ENCODE measurements at regions not wholly inside any gene's neighbourhood (a gene's known extent, or its start where the extent isn't known, plus 50 kb on each side); places are given as distances from the start of the nearest gene placed in this dataset.

DNA sequence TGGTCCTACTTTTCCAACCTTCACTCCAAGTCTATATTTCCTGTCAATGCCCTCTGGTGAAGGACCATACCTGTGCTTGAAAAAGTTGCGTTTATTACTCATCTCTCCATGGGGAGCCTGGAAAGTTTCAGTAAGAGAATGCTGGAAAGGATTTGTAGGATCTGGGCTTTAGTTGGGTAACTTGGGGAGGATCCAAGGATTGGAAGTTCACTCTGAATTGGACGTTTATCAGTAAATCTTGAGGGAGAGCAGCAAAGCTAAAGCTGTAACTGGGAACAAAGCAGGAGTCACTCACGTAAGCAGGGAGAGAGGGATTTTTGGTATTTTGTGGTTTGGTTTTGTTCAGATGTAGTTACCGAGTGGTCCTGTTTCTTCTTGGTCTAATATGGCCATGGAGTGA lies 51.4 kb upstream of the NPVF start:
- no peak for DNase-seq

DNA sequence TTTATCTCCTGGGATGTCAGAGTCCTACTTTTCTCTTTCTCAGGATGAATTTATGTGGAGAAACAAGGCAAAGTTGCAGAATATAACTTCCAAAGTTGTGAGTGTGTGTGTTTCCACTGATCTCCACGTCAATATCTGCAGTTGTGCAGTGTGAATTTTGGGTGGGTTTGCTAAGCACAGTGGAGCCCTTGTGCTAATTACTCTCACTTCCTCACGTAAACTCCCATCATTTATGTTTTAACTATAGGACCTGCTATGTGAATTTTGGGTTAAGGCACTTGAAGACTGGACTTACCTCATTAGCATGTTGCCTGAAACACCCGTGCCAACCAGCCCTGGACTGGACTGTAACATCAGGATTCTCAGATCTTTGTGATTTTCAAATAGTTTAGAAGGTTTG lies 51.9 kb upstream of the NPVF start:
- no peak for DNase-seq

DNA sequence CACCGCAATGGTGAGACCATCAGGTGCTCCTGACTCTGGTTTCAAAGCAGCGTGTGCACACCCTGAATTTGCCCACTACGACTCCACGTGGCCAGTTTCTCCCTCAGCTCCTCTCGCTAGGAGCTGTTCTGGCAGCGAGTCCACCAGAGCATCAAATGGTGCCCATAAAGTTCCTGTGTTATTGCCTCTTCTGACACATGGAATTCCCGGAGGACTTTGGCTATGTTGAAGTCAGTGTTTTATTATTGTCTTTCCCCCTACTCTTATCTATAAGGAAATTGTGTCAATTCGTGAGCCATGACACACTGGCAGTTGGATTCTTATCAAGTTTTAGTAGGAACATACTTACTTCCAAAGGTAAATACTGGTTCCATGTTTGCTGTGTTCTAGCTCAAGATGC lies 53.9 kb upstream of the NPVF start:
- no peak for DNase-seq

DNA sequence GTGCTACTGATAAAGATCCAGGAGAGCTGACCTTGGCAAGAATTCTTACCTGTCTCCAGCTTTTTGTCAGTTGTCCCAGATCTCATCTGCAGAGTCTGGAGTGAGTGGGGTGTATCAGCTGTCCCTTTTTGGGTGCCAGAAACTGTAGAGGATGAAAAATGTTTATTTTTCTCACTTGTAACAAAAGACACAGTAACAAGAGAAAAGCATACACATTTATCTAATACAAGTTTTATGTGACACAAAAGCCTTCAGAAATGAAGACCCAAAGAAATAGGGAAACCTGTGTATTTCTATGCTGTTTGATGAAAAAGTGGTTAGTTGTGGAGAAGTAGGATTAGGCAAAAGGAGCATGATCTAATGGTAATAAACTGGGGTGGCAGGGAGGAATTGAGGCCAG lies 58.5 kb upstream of the NPVF start:
- DNase-seq = no peak

DNA sequence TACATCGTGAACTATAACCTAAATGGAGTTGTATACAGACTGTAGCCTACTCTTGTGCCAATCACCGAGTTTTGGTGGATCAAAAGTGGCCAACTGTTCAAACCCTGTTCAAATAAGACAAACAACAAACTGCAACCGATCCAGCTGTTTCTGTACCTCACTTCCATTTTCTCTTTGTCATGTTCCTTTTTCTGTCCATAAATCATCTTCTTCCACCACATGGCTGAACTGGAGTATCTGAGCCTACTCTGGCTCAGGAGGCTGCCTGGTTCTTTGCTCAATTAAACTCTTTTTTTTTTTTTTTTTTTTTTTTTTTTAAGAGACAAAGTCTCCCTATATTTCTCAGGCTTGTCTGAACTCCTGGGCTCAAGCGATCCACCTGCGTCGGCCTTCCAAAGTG lies 59.0 kb upstream of the NPVF start:
- DNase-seq = no peak

DNA sequence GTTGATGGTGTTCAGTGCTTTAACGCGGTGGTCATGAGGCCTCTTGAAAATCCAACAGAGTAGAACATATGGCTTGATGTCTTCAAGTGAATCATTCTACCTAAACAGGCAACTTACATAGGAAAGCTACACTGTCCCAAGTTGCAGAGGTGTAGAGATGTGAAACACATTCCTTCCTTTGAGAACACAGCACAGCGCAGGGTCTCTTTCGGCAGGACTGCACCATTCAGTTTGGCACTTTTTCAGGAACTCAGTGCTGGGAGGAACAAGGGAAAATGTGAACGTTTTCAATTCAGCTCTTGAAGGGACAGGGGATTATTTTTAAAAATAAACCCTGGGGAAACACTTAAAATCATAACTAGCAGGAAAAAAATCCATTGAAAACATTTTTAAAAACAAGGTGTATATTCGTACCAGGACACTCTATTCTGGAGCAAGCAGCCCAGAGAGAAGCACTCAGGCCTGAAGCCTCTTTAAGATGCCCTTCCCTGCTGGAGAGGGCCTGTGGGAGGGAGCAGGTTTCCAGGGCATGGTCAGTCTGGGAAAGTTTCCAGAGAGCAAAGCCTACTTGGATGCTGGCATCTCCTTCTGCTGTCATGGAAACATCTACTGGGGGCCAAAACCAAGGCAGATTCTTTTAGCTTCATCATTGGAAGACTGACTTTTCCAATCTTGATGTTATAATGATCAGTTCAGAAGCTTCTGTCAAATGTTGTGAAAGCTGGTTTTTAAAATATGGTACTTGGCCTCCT lies 60.4 kb upstream of the NPVF start:
- no peak for DNase-seq

DNA sequence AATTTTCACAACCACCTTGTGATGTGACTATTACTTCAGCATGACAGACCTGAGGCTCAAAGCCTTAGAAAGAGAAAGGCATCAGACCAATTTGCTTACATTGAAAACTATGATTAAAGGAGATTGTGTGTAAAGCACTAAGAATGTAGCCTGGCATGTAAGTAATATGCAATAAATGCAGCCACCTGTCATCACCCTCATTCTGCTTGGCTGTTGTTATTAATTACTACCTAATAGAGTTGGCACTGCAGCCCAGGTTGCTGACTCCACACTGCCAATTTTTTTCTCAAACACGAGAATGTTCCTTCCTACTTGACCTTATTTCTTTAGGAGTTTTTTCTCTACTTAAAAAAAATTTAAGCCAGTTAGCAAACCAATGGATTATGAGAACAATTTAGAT lies 61.2 kb upstream of the NPVF start:
- DNase-seq = no peak

DNA sequence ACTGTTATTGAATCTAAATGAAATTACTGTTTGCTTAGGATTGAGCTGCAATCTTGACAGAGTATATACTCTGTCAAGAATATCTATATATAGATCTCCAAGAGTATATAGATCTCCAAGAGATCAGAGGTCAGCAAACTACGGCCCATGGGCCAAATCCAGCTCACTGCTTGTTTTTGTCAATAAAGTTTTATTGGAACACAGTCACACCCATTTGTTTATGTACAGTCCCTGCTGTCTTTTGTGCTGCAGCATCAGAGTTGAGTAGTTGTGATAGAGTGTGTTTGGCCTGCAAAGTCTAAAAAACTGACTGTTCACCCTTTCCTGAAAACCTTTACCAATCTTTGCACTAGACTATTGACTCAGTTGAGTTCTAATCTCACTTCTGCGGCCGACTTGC lies 66.3 kb upstream of the NPVF start:
- DNase-seq = no peak

DNA sequence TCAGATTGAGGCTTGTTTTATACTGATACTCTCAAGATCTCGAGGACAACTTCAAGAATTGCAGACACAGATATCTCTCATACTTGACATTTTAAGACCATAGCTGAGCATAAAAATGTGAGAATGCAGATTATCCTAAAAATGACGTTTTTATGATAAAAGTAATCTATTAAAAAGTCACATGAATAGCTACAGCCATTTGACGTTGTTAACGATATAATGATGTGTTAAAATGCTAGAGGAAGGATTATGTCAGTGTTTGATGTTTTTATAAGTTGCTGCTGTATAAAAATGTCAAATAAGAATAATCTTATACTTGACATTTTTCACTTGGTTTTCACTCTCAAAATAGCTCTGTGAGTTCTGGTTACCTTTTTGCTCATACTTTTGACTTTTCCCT lies 67.1 kb upstream of the NPVF start:
- DNase-seq = no peak

DNA sequence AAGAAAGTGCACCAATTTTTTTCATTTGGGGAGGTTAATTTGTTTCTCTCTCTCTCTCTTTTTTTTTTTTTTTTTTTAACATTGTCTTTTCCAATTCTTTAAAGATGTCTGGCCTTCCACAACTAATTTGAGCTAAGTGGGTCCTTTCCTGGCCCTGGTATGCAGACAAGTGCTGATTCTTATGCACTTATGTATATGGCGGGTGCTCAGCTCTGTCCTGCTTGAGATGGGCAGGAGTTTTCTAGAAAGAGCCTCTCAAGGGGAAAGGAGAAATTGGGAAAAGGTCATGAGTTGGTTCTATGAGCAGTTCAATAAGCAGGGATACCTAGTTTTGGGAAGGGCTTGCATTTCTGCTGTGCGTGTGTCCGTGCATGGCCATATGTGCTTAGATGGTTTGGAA lies 67.8 kb upstream of the NPVF start:
- DNase-seq = no peak

DNA sequence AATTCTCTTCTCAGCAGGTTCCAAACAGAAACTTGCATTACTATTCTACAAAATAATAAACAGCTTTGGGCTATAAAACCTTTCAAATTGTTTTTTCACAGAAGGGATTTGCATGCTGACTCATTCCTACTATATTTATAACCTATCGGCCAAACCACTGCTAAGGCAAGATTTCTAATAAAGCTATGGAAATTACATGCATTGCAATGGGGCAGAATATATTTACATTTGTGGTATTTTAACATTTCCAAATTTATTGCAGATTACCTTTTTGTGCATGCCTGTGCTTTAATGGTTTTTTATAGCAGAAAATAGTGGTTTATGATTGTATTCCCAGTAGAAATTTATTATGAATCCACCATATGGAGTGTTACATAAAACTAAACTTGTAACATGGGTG lies 69.0 kb upstream of the NPVF start:
- no peak for DNase-seq

DNA sequence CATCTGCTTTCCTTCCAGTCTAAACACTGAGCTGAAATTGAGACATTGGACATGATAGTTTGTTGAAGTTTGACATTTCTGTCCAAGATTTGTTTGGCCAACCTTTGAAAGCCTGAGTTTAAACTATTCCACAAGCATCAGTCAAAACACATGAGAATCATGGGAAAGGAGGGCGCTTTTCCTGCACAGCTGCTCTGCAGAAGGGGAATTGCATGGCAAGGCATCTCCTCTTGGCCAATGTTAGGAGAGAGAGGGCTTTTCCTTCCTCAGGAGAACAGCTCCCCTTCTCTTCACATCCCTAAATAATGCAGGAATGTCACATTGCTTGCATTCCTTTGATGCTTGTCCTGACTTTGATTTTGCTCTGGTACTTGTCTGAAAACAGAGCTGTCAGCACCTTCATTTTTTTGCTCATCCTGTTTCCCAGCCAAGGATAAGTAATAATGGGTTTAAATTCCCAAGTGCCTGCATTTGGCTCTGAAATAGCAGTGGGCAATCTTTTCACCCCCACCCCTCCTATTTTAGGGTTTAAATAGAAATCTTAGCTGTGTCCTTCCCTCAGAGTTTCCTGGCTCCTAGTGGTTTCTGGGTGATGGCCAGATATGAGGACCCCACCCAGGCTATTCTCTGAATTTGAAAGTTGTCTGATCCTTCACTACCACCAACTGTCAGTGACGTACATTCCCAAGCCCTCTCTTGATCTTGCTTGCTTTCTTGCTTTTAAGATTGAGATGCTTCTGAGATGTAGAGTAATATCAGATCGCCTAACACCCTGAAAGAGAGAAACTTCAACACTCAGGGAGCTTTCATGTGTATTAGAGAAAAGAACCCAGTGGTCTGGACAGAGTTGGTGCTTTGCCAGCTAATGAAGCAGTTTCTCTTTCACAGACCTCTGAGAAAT lies 75.2 kb upstream of the NPVF start:
- DNase-seq = no peak

DNA sequence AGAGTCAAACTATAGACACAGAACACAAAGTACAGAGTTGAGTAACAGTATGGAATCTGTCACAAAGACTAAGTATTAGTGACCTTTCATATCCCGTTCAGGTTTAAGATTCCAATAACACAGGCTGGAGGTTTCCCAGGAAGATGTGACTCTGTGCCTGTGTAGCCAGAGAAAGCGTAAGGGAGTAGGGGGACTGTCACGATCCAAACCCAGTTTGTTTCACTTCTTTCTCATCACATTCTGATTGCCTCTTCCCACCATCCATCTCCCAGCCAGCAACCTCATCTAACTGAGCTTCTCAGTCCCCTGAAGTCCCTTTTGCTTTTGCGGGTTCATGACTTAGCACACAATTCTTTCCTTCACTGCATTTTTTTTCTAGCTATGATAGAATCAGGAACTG lies 76.4 kb upstream of the NPVF start:
- DNase-seq = no peak

DNA sequence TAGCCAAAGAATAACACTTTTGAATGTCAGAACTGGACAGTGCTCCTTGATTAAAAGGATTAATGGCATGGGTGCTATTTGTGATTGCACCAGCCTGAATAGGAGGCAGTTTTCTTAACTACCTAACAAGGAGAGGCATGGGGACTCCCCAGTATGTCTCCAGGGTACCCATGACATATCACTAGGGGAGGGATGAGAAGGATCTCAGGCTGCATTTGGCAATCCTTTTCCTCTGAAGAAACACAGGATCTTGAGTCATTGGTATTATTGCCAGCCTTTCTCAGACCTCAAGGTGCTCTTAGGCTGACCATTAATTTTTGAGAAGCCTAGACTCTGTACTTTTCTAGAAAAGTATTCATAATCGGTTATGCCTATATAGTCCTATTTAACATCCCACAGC lies 77.5 kb upstream of the NPVF start:
- DNase-seq = no peak

DNA sequence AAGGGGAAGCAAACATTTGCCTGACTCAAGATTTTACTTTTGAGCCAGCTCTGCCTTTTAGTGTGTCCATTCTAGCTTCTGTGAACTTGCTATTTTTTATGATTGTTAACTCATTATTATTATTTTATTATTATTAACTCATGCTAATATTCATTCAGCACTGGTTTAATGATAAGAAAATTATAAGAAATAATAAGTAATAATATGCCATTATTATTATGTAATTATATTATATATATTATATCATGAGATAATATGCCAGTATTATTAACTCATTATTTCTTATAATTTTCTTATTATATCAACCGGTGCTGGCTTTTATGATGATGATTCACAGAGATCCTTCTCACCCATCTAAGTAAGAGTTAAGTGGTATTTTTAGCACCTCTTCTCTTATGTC lies 79.3 kb upstream of the NPVF start:
- no peak for DNase-seq

DNA sequence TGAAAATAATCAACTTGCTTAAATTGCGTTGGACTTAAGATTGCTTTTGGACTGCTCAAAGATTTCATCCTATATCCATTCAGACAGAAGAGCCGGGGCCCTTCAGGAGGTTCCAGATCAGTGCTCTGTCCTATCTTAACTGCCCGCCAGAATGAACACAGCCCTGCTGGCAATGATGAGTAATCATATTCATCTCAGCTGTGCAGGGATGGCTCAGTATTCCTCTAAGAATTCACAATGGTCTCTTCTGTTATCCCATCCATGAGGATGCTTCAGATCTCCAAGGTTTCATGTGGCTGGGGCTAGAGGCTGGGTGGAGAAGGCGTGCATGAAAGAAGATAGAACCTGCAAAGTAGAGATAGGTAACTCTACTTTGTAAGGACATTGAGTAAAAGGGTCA lies 80.0 kb upstream of the NPVF start:
- DNase-seq = no peak

DNA sequence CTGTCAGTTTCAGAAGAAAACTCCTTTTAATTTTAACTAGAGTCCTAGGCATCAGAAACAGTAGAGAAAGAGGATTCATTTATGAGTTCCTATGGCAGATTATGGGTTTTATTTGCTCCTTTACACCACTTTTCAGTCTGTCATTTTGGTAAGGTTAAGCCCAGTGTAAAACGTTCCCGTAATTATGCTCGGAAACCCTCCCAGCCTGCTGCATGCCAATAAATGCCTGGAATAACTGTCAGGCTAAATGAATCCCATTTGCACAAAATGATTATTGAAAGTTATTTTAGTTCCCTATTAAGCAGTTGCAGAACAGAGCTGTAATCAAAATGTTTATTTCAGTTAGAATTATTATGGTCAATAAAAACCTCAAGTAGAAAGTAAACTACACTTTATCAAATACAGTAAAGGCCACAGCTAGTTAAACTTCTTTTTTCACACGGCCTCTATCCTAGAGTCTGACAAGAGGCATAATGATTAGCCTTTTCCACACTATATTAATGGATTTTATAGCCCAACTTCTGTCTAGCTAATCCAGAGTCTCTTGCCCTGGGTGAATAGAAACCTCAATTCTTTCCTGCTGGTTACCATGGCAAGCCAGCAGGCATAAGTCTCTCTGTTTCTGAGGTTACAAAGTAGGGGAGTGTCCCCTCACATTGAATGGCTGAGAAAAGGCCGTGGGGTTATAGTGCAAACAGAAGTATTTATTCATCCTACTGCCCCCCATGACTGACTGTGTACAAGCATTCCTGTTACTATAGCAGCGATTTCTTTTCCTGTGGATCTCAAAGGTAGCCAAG lies 80.8 kb upstream of the NPVF start:
- DNase-seq = no peak

DNA sequence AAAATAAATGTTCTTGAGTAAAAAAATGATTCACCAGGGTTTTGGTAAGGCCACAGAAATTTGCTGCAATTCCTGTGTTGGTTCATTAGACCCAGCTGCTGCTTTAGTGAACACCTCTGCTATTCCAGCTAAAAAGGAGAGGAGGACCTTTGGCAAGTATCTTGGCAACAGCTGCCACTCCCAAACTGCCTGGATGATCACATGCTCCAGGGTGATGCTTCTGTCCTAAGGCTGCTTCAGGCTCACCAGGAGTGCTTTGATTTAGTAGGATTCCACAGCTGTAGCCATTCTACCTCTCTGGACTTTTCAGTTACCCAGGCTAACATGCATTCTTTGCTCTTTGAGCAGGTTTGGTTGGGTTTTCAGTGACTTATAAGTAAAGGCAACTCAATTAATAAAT lies 82.6 kb upstream of the NPVF start:
- peak; percentile 3 for DNase-seq

DNA sequence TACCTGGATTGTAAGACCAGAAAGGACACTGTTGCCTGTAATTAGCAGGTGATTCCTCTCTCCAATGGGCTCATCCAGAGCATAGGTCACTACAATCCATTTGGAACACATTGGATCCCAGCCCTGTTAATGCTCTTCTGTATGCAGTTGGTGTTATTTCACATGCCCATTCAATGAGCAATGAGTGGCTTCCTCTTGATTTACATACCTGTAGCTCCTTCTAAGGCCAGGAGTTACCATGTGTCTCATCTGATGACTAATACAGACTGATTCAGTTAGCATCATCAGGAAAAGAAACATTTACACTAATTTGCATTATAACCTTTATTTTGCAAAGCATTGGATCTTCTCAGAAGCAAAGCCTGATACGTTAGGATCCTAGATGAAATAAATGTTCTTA lies 83.1 kb upstream of the NPVF start:
- no peak for DNase-seq

DNA sequence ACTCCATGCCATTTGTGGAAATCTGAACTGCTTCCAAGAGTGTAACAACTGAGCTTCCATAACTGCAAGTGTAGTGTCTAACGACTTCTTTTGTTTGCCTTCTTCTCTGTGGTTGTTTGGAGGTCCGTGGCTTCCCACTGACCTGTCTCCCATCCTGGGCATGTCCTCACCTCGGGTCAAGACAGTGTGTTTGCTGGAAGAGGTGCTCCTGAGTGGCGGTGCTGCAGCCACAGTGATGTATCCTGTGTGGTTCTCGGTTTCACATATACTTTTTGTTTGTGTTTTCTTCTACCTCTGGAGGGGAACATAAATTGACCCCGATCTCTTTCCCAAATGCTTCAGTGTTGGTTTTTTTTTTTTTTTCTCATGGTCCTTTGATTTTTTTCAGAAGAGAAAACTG lies 84.7 kb upstream of the NPVF start:
- DNase-seq = no peak

DNA sequence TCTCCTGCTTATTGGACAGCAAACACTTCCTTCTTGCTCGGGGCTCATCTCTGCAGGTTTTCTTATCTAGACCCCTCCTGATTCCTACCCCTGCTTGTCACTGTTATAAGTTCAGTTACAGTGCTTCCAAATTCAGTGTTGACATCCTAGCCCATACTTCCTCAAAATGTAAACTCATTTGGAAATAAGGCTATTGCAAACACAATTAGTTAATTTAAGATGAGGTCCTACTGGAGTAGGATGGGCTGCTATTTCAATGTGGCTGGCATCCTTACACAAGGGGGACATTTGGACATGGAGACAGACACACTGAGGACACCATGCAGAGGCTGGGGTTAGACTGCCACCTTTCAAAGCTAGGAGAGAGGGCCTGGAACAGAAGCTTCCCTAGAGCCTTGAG lies 85.2 kb upstream of the NPVF start:
- no peak for DNase-seq

DNA sequence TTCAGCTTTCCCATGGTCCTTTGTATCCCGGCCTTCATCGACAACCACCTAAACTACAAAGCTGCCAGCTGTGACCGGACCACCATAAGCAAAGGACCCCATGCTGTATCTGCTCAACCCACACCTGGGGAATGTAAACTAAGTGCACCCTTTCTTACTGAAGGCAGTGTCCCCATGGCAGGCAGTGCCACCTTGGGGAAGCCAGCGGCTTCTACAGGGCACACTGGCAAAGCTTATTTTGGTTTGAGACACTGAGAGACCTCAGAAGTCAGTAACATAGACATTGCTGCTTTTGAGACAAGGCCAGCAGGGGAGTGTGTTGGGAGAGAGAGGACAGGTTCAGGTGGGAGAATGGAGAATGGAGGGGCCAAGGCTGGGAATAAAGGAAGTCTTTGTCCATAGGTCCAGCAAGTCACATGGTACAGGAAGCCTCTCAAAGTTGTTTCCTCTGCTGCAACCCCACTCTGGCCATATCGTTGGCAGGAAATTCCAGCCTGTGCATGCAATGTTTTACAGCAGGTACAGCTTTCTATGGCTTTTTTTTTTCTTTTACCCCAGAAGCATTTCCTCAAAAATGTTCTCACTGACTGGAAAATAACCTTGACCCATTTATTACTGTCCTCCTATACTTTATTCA lies 85.9 kb upstream of the NPVF start:
- no peak for DNase-seq

DNA sequence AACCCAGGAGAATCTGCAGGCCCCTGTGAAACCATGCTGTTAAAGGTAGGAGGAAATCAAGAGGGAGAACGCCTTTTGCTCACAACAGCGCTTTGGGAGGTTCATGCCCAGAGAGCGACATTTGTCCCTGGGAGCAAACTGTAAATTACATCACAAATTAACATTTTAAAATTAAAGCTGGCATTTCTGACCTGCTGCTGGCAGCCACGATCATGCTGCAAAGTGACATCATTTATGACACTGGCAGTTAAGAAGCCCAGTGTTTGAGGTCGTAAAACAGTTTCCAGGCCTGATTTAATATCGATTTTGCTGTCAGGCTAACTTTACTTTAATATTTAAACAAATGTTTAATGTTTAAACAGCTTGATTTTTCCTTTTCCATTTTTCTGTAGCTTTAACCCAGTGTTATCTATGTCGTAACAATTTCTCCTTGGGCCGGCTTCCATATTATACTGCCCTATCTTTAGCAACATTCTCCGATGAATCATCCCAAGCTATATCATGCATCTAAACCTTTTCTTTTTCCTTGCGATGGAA lies 86.5 kb upstream of the NPVF start:
- DNase-seq = no peak
